ENCODE measurements at regions not wholly inside any gene's neighbourhood (a gene's known extent, or its start where the extent isn't known, plus 50 kb on each side); places are given as distances from the start of the nearest gene placed in this dataset.

GRCh38 chr20:58087562-58087858, 140.9 kb downstream of the ANKRD60 start:
- DNase-seq = no peak
- no peak overlapping the region for H3K4me3 ChIP-seq
- no peaks in the 10 kb centered on the region for H3K36me3 ChIP-seq
- no peaks in the 10 kb centered on the region for H3K9me3 ChIP-seq
- no peaks in the 10 kb centered on the region for H3K27me3 ChIP-seq

DNA sequence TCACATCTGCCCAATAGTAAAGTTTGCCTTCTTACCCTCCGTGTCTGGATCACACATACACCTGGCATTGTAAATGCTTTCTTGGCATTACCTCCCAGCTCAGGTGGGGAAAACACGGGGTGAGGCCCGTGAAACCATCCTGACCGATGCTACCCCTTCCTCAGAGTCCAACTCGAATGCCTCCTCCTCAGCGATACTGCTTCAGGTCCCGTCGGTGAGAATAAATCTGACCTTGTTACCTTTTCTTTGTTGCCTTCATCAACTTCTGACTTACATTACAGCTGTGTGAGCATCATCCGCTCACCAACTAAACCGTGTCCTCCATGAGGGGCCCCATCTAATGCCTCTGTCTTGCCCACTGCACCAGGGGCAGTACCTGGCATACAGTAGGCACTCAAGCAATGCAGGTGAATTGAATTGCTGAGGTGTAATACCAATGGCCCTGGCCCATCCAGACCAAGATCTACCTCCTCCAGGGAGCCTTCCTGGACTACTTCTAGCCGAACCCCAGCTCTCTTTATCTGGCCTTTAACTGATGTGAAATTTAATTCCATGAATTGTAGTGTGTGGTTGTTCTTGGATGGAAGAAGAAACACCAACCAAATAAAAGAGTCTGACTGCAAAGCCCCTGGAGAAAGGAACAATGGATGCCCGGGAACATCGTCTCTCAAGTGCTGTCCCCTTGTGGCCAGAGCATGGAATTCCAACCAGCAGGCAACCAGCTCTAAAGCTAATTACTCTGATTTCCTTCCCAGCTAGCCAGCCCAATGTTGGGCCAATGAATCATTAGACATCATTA, 141.5 kb downstream of the ANKRD60 start:
- Histone ChIP-seq H3K27me3 (no peaks in the 10 kb centered on the region), H3K36me3 (no peaks in the 10 kb centered on the region), H3K4me3 (no peak overlapping the region), H3K9me3 (no peaks in the 10 kb centered on the region)
- DNase-seq = peak; percentile 38

DNA sequence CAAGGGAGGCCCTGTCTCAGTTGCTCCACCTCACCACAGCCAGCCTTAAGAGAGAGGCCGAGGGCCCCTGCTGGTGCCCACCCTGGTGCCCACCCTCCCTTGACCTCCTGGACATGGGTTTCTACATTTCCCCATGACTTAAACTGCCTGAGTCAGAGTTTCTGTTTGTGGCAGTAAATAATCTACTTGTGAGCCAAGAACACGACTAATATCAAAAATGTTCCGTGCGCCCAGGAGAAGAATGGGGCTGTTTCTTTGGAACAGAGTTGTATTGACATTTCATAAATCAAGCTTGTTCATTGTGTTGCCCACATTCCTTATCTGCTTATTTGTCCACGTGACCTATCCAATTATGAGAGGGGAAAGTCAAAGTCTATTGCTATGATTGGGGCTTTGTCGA, 143.5 kb downstream of the ANKRD60 start:
- peak; percentile 35 for DNase-seq
- Histone ChIP-seq H3K36me3 (no peaks in the 10 kb centered on the region), H3K27me3 (no peaks in the 10 kb centered on the region), H3K9me3 (no peaks in the 10 kb centered on the region), H3K4me3 (no peak overlapping the region)

DNA sequence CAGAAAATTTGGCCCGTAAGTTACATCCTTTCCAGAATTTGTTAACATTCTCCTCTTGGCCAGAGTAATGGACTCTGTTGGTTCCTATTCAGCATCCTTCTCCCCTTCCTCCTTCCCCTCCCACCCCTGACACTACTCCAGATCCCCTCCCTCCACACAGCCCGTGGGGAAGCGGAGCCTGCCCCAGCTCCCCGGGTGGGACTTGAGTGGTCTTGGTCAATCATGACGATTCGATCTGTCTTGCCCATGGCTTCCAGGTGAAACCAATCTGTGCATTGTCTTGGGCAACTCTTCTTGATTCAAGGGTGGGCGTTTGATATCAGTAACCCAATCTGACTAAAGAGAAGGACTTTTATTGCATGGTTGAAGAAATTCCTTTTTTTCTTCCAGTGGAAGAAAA, 143.9 kb downstream of the ANKRD60 start:
- no peak overlapping the region for H3K4me3 ChIP-seq
- H3K9me3 ChIP-seq = no peaks in the 10 kb centered on the region
- H3K27me3 ChIP-seq = no peaks in the 10 kb centered on the region
- DNase-seq = no peak
- no peaks in the 10 kb centered on the region for H3K36me3 ChIP-seq

- Histone ChIP-seq H3K27me3 (no peaks in the 10 kb centered on the region), H3K9me3 (no peaks in the 10 kb centered on the region; the same call in 1 of the 2 replicates), H3K36me3 (no peaks in the 10 kb centered on the region), H3K4me3 (no peak overlapping the region)
- DNase-seq = no peak
Observed at GRCh38 chr20:58081846-58082245, 146.6 kb downstream of the ANKRD60 start.

- no peaks in the 10 kb centered on the region for H3K36me3 ChIP-seq
- peak; percentile 78 for DNase-seq
- H3K27me3 ChIP-seq = no peaks in the 10 kb centered on the region
- no peaks in the 10 kb centered on the region; the same call in 1 of the 2 replicates for H3K9me3 ChIP-seq
- H3K4me3 ChIP-seq = no peak overlapping the region
Observed at GRCh38 chr20:58078741-58079522, 149.5 kb downstream of the ANKRD60 start.

DNA sequence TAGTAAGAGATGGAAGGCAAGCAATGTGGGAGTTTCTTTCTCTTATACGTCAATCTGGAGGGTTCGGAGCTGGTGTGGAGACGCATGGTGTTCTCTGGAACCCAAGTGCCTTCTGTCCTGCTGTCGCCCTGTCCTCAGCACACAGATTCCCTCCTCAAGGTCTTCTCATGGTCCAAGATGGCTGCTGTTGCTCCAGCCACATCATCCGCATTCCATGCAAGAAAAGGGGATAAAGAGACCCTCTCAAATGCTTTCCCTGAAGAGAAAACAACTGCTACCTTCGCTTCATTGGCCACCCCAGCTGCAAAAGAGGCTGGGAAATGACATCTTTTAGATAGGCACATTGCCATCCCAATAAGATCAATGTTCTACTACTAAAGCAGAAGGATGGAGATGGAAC, 151.2 kb downstream of the ANKRD60 start:
- H3K4me3 ChIP-seq = no peak overlapping the region
- no peak for DNase-seq
- H3K36me3 ChIP-seq = no peaks in the 10 kb centered on the region
- H3K27me3 ChIP-seq = no peaks in the 10 kb centered on the region
- no peaks in the 10 kb centered on the region; the same call in 1 of the 2 replicates for H3K9me3 ChIP-seq

GRCh38 chr20:58076405-58076804, 152.0 kb downstream of the ANKRD60 start:
- DNase-seq = no peak

GRCh38 chr20:58075586-58076345, 152.7 kb downstream of the ANKRD60 start:
- Histone ChIP-seq H3K9me3 (no peaks in the 10 kb centered on the region; the same call in 1 of the 2 replicates), H3K4me3 (no peak overlapping the region), H3K36me3 (no peaks in the 10 kb centered on the region), H3K27me3 (no peaks in the 10 kb centered on the region)
- no peak for DNase-seq

More at GRCh38 chr20:58076405-58076804, 152.0 kb downstream of the ANKRD60 start:
- Histone ChIP-seq H3K27me3 (no peaks in the 10 kb centered on the region), H3K4me3 (no peak overlapping the region), H3K9me3 (no peaks in the 10 kb centered on the region; the same call in 1 of the 2 replicates), H3K36me3 (no peaks in the 10 kb centered on the region)

GRCh38 chr20:58073945-58074856, 154.3 kb downstream of the ANKRD60 start:
- Histone ChIP-seq H3K27me3 (no peaks in the 10 kb centered on the region), H3K4me3 (no peak overlapping the region), H3K36me3 (no peaks in the 10 kb centered on the region), H3K9me3 (no peaks in the 10 kb centered on the region; the same call in 1 of the 2 replicates)
- DNase-seq = peak; percentile 86

GRCh38 chr20:58072695-58073671, 155.5 kb downstream of the ANKRD60 start:
- Histone ChIP-seq H3K4me3 (no peak overlapping the region), H3K9me3 (no peaks in the 10 kb centered on the region; the same call in 1 of the 2 replicates), H3K36me3 (no peaks in the 10 kb centered on the region), H3K27me3 (peaks cover 4% of the 10 kb centered on the region; the same call in 1 of the 2 replicates)
- no peak for DNase-seq

DNA sequence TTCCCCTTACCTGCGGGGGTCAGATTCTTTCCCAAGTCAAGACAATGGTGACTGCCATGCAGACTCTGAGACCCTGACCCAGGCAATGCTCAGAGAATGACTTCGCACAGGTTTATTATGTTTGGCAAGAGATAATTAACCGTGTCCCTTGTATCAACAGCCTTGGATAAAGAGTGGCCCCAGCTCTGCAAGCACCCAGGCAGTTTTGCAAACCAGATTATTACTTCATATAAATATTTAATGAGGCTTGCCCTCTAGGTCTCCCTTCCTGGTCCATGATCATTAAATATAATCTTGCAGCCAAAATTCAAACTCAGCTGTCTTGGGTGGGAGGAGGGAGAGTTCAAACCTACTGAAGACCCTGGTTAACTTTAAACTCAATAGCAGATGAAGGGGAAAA, 156.5 kb downstream of the ANKRD60 start:
- Histone ChIP-seq H3K36me3 (no peaks in the 10 kb centered on the region), H3K4me3 (no peak overlapping the region), H3K27me3 (peaks cover 4% of the 10 kb centered on the region; the same call in 1 of the 2 replicates), H3K9me3 (no peaks in the 10 kb centered on the region)
- no peak for DNase-seq

GRCh38 chr20:58071298-58071697, 157.2 kb downstream of the ANKRD60 start:
- no peaks in the 10 kb centered on the region for H3K36me3 ChIP-seq
- no peaks in the 10 kb centered on the region for H3K9me3 ChIP-seq
- DNase-seq = no peak
- H3K27me3 ChIP-seq = peaks cover 4% of the 10 kb centered on the region; the same call in 1 of the 2 replicates
- no peak overlapping the region for H3K4me3 ChIP-seq

DNA sequence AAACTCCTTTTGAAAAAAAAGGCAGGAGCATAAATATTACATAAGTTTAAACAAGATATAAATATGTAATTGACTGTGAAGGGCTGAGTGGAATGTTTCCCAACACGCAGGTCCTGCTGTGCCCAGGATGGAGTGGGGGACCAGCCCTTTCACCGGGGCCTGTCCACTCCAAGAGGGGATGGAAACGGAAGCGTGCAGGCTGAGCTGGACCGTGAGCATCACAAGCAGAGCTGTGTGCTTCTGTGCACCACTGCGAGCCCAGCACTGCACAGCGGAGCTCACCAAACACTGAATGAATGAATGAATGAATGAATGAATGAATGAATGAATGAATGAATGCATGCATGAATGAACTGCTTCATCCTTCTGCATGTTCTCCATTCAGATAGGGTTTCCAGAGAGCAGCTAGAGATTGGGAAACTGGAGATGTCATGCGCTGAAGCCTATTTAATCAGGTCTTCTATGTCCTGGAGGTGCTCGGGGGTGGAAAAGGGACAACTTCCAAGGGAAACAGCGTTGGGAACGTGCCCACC, 157.7 kb downstream of the ANKRD60 start:
- no peak overlapping the region for H3K4me3 ChIP-seq
- DNase-seq = no peak
- no peaks in the 10 kb centered on the region for H3K9me3 ChIP-seq
- H3K36me3 ChIP-seq = no peaks in the 10 kb centered on the region
- peaks cover 4% of the 10 kb centered on the region; the same call in 1 of the 2 replicates for H3K27me3 ChIP-seq
